PFSK-1 (cell line): ENCODE measurements at regions not wholly inside any gene's neighbourhood (a gene's known extent, or its start where the extent isn't known, plus 50 kb on each side); places are given as distances from the start of the nearest gene placed in this dataset.

Experiments
- FOXP2 ChIP-seq: optimal IDR thresholded peaks from 2 replicates; pipeline ENCODE3; 2011; ENCODE audit warnings: borderline replicate concordance, control low read depth, inconsistent platforms; ENCODE audit not compliant: insufficient read depth; ENCODE audit errors: extremely low read length, extremely low read depth
- POLR2AphosphoS5 ChIP-seq: IDR thresholded peaks from 2 replicates; pipeline ENCODE4 v1.6.1; 2012; ENCODE audit warnings: low read depth, mild to moderate bottlenecking, control low read depth, low read length, moderate library complexity
- SIN3A ChIP-seq: IDR thresholded peaks from 2 replicates; pipeline ENCODE4 v1.6.1; 2012; ENCODE audit warnings: mild to moderate bottlenecking, low read length, moderate library complexity, borderline replicate concordance; ENCODE audit not compliant: insufficient read depth
- TAF1 ChIP-seq: IDR thresholded peaks from 2 replicates; pipeline ENCODE4 v1.6.1; 2012; ENCODE audit warnings: low read length, control low read depth, borderline replicate concordance; ENCODE audit not compliant: insufficient read depth
- TF ChIP-seq, protein P1 (sequence below), 2 experiments: IDR thresholded peaks; 2 replicates each; pipeline versions ENCODE4 v1.6.1 to v1.8.0; 2011 to 2012; ENCODE audit warnings: low read depth in 2 of 2, low read length in 2 of 2, control low read depth in 1 of 2, inconsistent platforms in 1 of 2, mild to moderate bottlenecking in 1 of 2, moderate library complexity in 1 of 2; ENCODE audit not compliant: insufficient read depth in 1 of 2

- no peak for TF ChIP-seq POLR2AphosphoS5
- no peak for TF ChIP-seq TAF1
- TF ChIP-seq, protein P1, sequence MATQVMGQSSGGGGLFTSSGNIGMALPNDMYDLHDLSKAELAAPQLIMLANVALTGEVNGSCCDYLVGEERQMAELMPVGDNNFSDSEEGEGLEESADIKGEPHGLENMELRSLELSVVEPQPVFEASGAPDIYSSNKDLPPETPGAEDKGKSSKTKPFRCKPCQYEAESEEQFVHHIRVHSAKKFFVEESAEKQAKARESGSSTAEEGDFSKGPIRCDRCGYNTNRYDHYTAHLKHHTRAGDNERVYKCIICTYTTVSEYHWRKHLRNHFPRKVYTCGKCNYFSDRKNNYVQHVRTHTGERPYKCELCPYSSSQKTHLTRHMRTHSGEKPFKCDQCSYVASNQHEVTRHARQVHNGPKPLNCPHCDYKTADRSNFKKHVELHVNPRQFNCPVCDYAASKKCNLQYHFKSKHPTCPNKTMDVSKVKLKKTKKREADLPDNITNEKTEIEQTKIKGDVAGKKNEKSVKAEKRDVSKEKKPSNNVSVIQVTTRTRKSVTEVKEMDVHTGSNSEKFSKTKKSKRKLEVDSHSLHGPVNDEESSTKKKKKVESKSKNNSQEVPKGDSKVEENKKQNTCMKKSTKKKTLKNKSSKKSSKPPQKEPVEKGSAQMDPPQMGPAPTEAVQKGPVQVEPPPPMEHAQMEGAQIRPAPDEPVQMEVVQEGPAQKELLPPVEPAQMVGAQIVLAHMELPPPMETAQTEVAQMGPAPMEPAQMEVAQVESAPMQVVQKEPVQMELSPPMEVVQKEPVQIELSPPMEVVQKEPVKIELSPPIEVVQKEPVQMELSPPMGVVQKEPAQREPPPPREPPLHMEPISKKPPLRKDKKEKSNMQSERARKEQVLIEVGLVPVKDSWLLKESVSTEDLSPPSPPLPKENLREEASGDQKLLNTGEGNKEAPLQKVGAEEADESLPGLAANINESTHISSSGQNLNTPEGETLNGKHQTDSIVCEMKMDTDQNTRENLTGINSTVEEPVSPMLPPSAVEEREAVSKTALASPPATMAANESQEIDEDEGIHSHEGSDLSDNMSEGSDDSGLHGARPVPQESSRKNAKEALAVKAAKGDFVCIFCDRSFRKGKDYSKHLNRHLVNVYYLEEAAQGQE (IDR thresholded peaks at IDR 0.05; ENCODE audit: insufficient read depth in 1 of 2, low read depth in 2 of 2, low read length in 2 of 2): no peak
Observed at GRCh38 chr10:110436554-110437350, 61.0 kb upstream of the DUSP5 start.

- TF ChIP-seq, protein P1 (IDR thresholded peaks at IDR 0.05; ENCODE audit: insufficient read depth in 1 of 2, low read depth in 2 of 2, low read length in 2 of 2): no peak
- TF ChIP-seq POLR2AphosphoS5: no peak
- TF ChIP-seq TAF1: no peak
- no peak for TF ChIP-seq FOXP2
- no peak for TF ChIP-seq SIN3A
Observed at GRCh38 chr10:110437351-110437605, 60.4 kb upstream of the DUSP5 start.

GRCh38 chr10:110437761-110438341, 59.9 kb upstream of the DUSP5 start:
- TF ChIP-seq POLR2AphosphoS5 (no peak), SIN3A (no peak), TAF1 (no peak), FOXP2 (no peak)
- TF ChIP-seq, protein P1 (IDR thresholded peaks at IDR 0.05; ENCODE audit: insufficient read depth in 1 of 2, low read depth in 2 of 2, low read length in 2 of 2): no peak

DNA sequence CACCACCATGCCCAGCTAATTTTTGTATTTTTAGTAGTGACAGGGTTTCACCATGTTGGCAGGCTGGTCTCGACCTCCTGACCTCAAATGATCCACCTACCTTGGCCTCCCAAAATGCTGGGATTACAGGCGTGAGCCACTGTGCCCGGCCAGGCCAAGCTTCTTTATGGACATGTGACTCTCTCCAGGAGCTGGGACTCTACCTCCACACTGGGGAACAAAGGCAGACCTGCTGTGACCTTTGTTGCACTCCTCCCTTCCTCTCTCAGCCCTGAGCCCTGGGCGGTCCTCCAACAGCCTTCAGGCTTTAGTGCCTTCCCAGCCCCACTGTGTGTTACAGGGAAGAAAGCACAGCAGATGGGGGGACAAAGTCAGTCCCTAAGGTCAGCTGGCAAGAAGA, 55.0 kb upstream of the DUSP5 start:
- TF ChIP-seq POLR2AphosphoS5: no peak
- TF ChIP-seq, protein P1 (IDR thresholded peaks at IDR 0.05; ENCODE audit: insufficient read depth in 1 of 2, low read depth in 2 of 2, low read length in 2 of 2): no peak
- TF ChIP-seq TAF1: no peak
- no peak for TF ChIP-seq FOXP2
- no peak for TF ChIP-seq SIN3A
